22Rv1 (cell line): ENCODE measurements at regions not wholly inside any gene's neighbourhood (a gene's known extent, or its start where the extent isn't known, plus 50 kb on each side); places are given as distances from the start of the nearest gene placed in this dataset.

Experiments used
- ZFX ChIP-seq: fragments of 450-650 bp; IDR thresholded peaks from 2 replicates; pipeline ENCODE4 v1.6.1; 2017; ENCODE audit warnings: antibody characterized with exemption, borderline replicate concordance
- TF ChIP-seq, protein P1 (sequence below): fragments of 450-650 bp; IDR thresholded peaks from 2 replicates; pipeline ENCODE4 v1.5.1; 2017; ENCODE audit warnings: mild to moderate bottlenecking

DNA sequence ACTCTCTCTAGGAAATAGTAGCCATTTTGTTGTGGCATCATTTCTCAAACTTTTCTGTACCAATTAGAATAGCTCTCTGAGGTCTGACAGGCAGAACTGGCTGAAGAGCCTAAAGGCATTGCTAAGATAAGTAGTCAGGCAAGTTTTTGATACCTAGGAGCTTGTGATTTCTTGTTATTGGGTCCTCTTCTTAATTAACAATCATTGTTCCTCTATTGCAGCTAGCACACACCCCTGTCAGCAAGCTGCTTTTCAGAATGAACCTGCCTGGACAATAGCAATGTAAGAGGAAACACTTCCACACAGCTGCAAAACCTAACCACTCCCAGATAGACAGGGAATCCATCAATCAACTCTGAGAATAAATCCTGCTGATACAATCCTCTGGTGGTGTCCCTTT is 403.9 kb upstream of the TBL1XR1 start:
- TF ChIP-seq, protein P1, sequence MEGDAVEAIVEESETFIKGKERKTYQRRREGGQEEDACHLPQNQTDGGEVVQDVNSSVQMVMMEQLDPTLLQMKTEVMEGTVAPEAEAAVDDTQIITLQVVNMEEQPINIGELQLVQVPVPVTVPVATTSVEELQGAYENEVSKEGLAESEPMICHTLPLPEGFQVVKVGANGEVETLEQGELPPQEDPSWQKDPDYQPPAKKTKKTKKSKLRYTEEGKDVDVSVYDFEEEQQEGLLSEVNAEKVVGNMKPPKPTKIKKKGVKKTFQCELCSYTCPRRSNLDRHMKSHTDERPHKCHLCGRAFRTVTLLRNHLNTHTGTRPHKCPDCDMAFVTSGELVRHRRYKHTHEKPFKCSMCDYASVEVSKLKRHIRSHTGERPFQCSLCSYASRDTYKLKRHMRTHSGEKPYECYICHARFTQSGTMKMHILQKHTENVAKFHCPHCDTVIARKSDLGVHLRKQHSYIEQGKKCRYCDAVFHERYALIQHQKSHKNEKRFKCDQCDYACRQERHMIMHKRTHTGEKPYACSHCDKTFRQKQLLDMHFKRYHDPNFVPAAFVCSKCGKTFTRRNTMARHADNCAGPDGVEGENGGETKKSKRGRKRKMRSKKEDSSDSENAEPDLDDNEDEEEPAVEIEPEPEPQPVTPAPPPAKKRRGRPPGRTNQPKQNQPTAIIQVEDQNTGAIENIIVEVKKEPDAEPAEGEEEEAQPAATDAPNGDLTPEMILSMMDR: no peak
- TF ChIP-seq ZFX: no peak
